ENCODE measurements at regions not wholly inside any gene's neighbourhood (a gene's known extent, or its start where the extent isn't known, plus 50 kb on each side); places are given as distances from the start of the nearest gene placed in this dataset.

- H3K4me3 ChIP-seq (replicated peaks in 1 of 3; ENCODE audit: insufficient read depth in 1 of 3, low read depth in 1 of 3, low read length in 3 of 3) = no peak overlapping the region
- no peaks in the 10 kb centered on the region for H3K36me3 ChIP-seq (ENCODE audit: control insufficient read depth in 2 of 2, extremely low read depth in 1 of 2, insufficient read depth in 2 of 2, low read length in 2 of 2)
- no peak overlapping the region for H2AFZ ChIP-seq (ENCODE audit: low read depth, low read length)
- dilution Hi-C loops (cut with MboI; ENCODE audit: extremely low pct_ligation_motif_present, low sequenced_read_pairs) (no loop called here), intact Hi-C loops (cut with micrococcal nuclease) (no loop called here)
- H3K79me2 ChIP-seq (ENCODE audit: control insufficient read depth, insufficient read depth, low read length) = no peaks in the 10 kb centered on the region
- peaks cover 7% of the 10 kb centered on the region for H3K4me1 ChIP-seq (ENCODE audit: control insufficient read depth, extremely low read depth, insufficient read depth, low read length)
- no peaks in the 10 kb centered on the region for H3K27me3 ChIP-seq (ENCODE audit: control insufficient read depth in 2 of 2, insufficient read depth in 2 of 2, low read length in 2 of 2)
- BruUV-seq (replicated peaks) = no TSS peak
- POLR2A ChIA-PET = no interaction called here
- H3K27ac ChIP-seq (ENCODE audit: insufficient read depth, low read depth, low read length) = no peak overlapping the region
- no peak for FAIRE-seq
- no peak overlapping the region for H3K4me2 ChIP-seq (ENCODE audit: insufficient read depth, low read length)
- no peaks in the 10 kb centered on the region for H3K9me3 ChIP-seq (replicated peaks; ENCODE audit: control insufficient read depth, insufficient read depth, low read length)
- H3K9ac ChIP-seq (replicated peaks; ENCODE audit: extremely low read depth, insufficient read depth, low read length) = no peak overlapping the region
- no peak for TF ChIP-seq CTCF (IDR thresholded peaks at IDR 0.05; ENCODE audit: extremely low read depth in 1 of 2, insufficient read depth in 1 of 2, low read depth in 1 of 2, low read length in 2 of 2)
- no peak for TF ChIP-seq MAX (IDR thresholded peaks at IDR 0.05; ENCODE audit: insufficient read depth, insufficient read length)
- no peak for TF ChIP-seq FOS (IDR thresholded peaks at IDR 0.05; ENCODE audit: borderline replicate concordance, insufficient read depth, low read length)
- no peak for TF ChIP-seq EZH2 (IDR thresholded peaks at IDR 0.05; ENCODE audit: borderline replicate concordance, low read depth, low read length, severe bottlenecking)
- no peak for TF ChIP-seq GATA2 (IDR thresholded peaks at IDR 0.05; ENCODE audit: insufficient read depth, insufficient read length, low read depth, low read length)
- no peak for TF ChIP-seq JUN (IDR thresholded peaks at IDR 0.05; ENCODE audit: borderline replicate concordance, insufficient read depth, insufficient read length, low read depth)
- no peak for TF ChIP-seq MYC (IDR thresholded peaks at IDR 0.05; ENCODE audit: low read depth, low read length)
- TF ChIP-seq POLR2AphosphoS5 (IDR thresholded peaks at IDR 0.05; ENCODE audit: insufficient read depth, low read depth, low read length) = no peak
- no peak for TF ChIP-seq POLR2A (IDR thresholded peaks at IDR 0.05; ENCODE audit: low read depth, low read length)
- no peaks in the 10 kb centered on the region for H4K20me1 ChIP-seq (replicated peaks; ENCODE audit: control insufficient read depth, extremely low read depth, insufficient read depth, low read length)
- DNase-seq (ENCODE audit: low read depth, low spot score) = no peak
- no peaks in the 10 kb centered on the region for H3K9me1 ChIP-seq (replicated peaks; ENCODE audit: control insufficient read depth, extremely low read depth, insufficient read depth, low read length)
- CTCF ChIA-PET = no interaction called here
Measured at GRCh38 chr5:124194282-124194681, 552.2 kb downstream of the ZNF608 start.

Data from endothelial cell of umbilical vein (primary cell).